HepG2 (cell line): ENCODE measurements at regions not wholly inside any gene's neighbourhood (a gene's known extent, or its start where the extent isn't known, plus 50 kb on each side); places are given as distances from the start of the nearest gene placed in this dataset.

Source experiments
- ATAC-seq: fragments of 200-7000 bp; cut with Tn5 transposase; 3 replicates; pipeline ENCODE4 v1.9.1; 2020; ENCODE audit warnings: mild to moderate bottlenecking, moderate library complexity
- BruUV-seq: library from RNA; stranded (reverse); fragments of 400-500 nt; replicated peaks from 2 replicates; lab custom pipeline; 2021; lab: Mats Ljungman, UMichigan
- CTCF ChIA-PET: fragments of 300-600 bp; formaldehyde crosslinking; extraction: SDS; loops from one replicate; lab custom pipeline; 2021; ENCODE audit warnings: low total read pairs, inconsistent platforms, low intra/inter-chr PET ratio; lab: Yijun Ruan, JAX
- POLR2A ChIA-PET: fragments of 350-600 bp; sonication (Branson Sonifier 250); formaldehyde crosslinking; loops from one replicate; lab custom pipeline; 2020; ENCODE audit warnings: antibody characterized with exemption, inconsistent platforms; lab: Yijun Ruan, JAX
- DNase-seq: peaks from one replicate; pipeline ENCODE4 v3.0.0-alpha.2; 2015; ENCODE audit warnings: low spot score
- FAIRE-seq: peaks from 3 replicates; lab custom pipeline; 2011; peaks lifted over from hg19 to GRCh38; lab: Jason Lieb, UNC
- H2AFZ ChIP-seq: one replicate; pipeline ENCODE4 v1.6.1; 2011; ENCODE audit warnings: low read length, inconsistent platforms
- H3K27ac ChIP-seq: fragments of 300-600 bp; 3 replicates; pipeline ENCODE4 v1.8.0; 2011; ENCODE audit warnings: mixed run types, mild to moderate bottlenecking, mixed read lengths, low read length, inconsistent platforms; ENCODE audit not compliant: insufficient read depth; ENCODE audit errors: extremely low read length
- H3K27me3 ChIP-seq, 2 experiments: fragments of 200-600 bp in 1 of 2; 2 replicates in 1 of 2; 3 replicates in 1 of 2; pipeline versions ENCODE4 v1.6.0 to v1.8.0; 2011; ENCODE audit warnings: low read length in 2 of 2, mild to moderate bottlenecking in 2 of 2, moderate library complexity in 2 of 2, inconsistent platforms in 1 of 2; ENCODE audit not compliant: insufficient read depth in 2 of 2, control insufficient read depth in 1 of 2
- H3K36me3 ChIP-seq, 2 experiments: fragments of 200-600 bp in 1 of 2; replicated peaks in 1 of 2; 2 replicates in 1 of 2; 3 replicates in 1 of 2; pipeline versions ENCODE4 v1.5.1 to v1.8.0; 2011; ENCODE audit warnings: low read length in 2 of 2, inconsistent platforms in 1 of 2; ENCODE audit not compliant: insufficient read depth in 2 of 2, control insufficient read depth in 1 of 2
- H3K4me1 ChIP-seq: 2 replicates; pipeline ENCODE4 v1.5.1; 2012; ENCODE audit warnings: low read length, inconsistent platforms; ENCODE audit not compliant: insufficient read depth
- H3K4me2 ChIP-seq: 2 replicates; pipeline ENCODE4 v1.6.0; 2011; ENCODE audit warnings: low read depth, low read length, inconsistent platforms
- H3K4me3 ChIP-seq, 3 experiments: fragments of 200-600 bp in 1 of 3; sonication (generic), shearing (Covaris generic) in 1 of 3; replicated peaks in 1 of 3; 2 replicates each; pipeline ENCODE4 v1.5.1; 2011 to 2016; ENCODE audit warnings: low read length in 3 of 3, inconsistent platforms in 2 of 3, low read depth in 2 of 3, mild to moderate bottlenecking in 2 of 3, control low read depth in 1 of 3, mixed read lengths in 1 of 3; ENCODE audit not compliant: insufficient read depth in 1 of 3
- H3K79me2 ChIP-seq: one replicate; pipeline ENCODE4 v1.6.1; 2011; ENCODE audit warnings: low read length, inconsistent platforms; ENCODE audit not compliant: insufficient read depth
- H3K9ac ChIP-seq: 2 replicates; pipeline ENCODE4 v1.6.0; 2011; ENCODE audit warnings: mild to moderate bottlenecking, low read depth, low read length, inconsistent platforms; ENCODE audit not compliant: insufficient read depth
- H3K9me3 ChIP-seq: 2 replicates; pipeline ENCODE4 v1.5.1; 2012; ENCODE audit warnings: mild to moderate bottlenecking, low read length
- H4K20me1 ChIP-seq: 2 replicates; pipeline ENCODE4 v1.6.0; 2011; ENCODE audit warnings: inconsistent platforms, mild to moderate bottlenecking, low read length, moderate library complexity; ENCODE audit not compliant: insufficient read depth
- ATF7 ChIP-seq, 2 experiments: fragments of 450-650 bp in 1 of 2; sonication (generic) in 1 of 2; formaldehyde crosslinking in 1 of 2; IDR thresholded peaks; 2 replicates each; pipeline versions ENCODE4 v1.4.0 to v1.6.1; 2016 to 2020; ENCODE audit warnings: antibody characterized with exemption in 1 of 2, mild to moderate bottlenecking in 1 of 2, missing genetic modification reagents in 1 of 2
- CREB1 ChIP-seq, 2 experiments: fragments of 450-650 bp in 1 of 2; IDR thresholded peaks; 2 replicates each; pipeline ENCODE4 v1.6.1; 2016 to 2017; ENCODE audit warnings: control low read depth in 1 of 2, mild to moderate bottlenecking in 1 of 2, missing compliant biosample characterization in 1 of 2, missing genetic modification characterization in 1 of 2
- E2F2 ChIP-seq: sonication (generic); formaldehyde crosslinking; IDR thresholded peaks from 2 replicates; pipeline ENCODE4 v1.4.0; 2020; ENCODE audit warnings: missing genetic modification reagents, borderline replicate concordance
- KLF12 ChIP-seq: sonication (generic); formaldehyde crosslinking; IDR thresholded peaks from 2 replicates; pipeline ENCODE4 v1.4.0; 2020; ENCODE audit warnings: missing genetic modification reagents, borderline replicate concordance
- RXRB ChIP-seq: IDR thresholded peaks from 2 replicates; pipeline ENCODE4 v1.6.1; 2016; ENCODE audit warnings: borderline replicate concordance, missing genetic modification reagents, missing compliant biosample characterization
- SMAD1 ChIP-seq: sonication (generic); formaldehyde crosslinking; IDR thresholded peaks from 2 replicates; pipeline ENCODE4 v1.4.0; 2020; ENCODE audit warnings: missing genetic modification reagents, low read depth, mild to moderate bottlenecking, borderline replicate concordance
- TCF12 ChIP-seq, 2 experiments: fragments of 450-650 bp in 1 of 2; sonication (generic) in 1 of 2; formaldehyde crosslinking in 1 of 2; IDR thresholded peaks; 2 replicates each; pipeline versions ENCODE4 v1.6.1 to v1.8.0; 2017 to 2022; ENCODE audit warnings: antibody characterized with exemption in 1 of 2, mild to moderate bottlenecking in 1 of 2, missing genetic modification reagents in 1 of 2, moderate library complexity in 1 of 2
- THAP11 ChIP-seq: IDR thresholded peaks from 2 replicates; pipeline ENCODE4 v1.6.1; 2016; ENCODE audit warnings: missing biosample characterization, missing genetic modification reagents
- ZNF224 ChIP-seq: sonication (generic); formaldehyde crosslinking; IDR thresholded peaks from 2 replicates; pipeline ENCODE4 v1.5.0; 2020; ENCODE audit warnings: mild to moderate bottlenecking, missing genetic modification reagents
- ZNF24 ChIP-seq: fragments of 450-650 bp; IDR thresholded peaks from 2 replicates; pipeline ENCODE4 v1.6.1; 2017; ENCODE audit warnings: antibody characterized with exemption, mild to moderate bottlenecking
- ZSCAN22 ChIP-seq: sonication (generic); formaldehyde crosslinking; IDR thresholded peaks from 2 replicates; pipeline ENCODE4 v1.4.0; 2020; ENCODE audit warnings: mild to moderate bottlenecking, missing genetic modification reagents
- WGBS: methylation state at CpG from one replicate; pipeline ENCODE4 v1.1.6; 2017; ENCODE audit warnings: low lambda C conversion rate; 5-methylcytosine and 5-hydroxymethylcytosine counted together
- in situ Hi-C: cut with HindIII; loops from 2 replicates; pipeline ENCODE4 v1.10.0; 2017; ENCODE audit warnings: low pct_unique_long_range_greater_than_20kb; ENCODE audit not compliant: extremely low pct_ligation_motif_present
- intact Hi-C: fragments of 100-400 bp; cut with micrococcal nuclease; formaldehyde crosslinking; loops from one replicate; pipeline ENCODE4 v1.10.0; 2022; ENCODE audit not compliant: unreplicated experiment

- 12% methylated on average over 3 of the region's 3 CpGs for WGBS
- CTCF ChIA-PET = interaction anchor here (0.6 kb wide), 1 partner anchor 30 kb away, joined by 3 read pairs; no protein-coding TSS in a partner anchor
- POLR2A ChIA-PET = no interaction called here
Measured at GRCh38 chr17:36756695-36757094, 155.3 kb downstream of the MRM1 start.

GRCh38 chr17:36760425-36760824, 159.0 kb downstream of the MRM1 start:
- in situ Hi-C loops = no loop called here
- H3K79me2 ChIP-seq = no peaks in the 10 kb centered on the region
- no TSS peak for BruUV-seq
- TF ChIP-seq E2F2 (CRISPR knock-in tag) (no peak), ATF7 (IDR thresholded peaks at IDR 0.05) (peak; percentile 89), ATF7 (CRISPR knock-in tag; IDR thresholded peaks at IDR 0.05) (no peak), CREB1 (IDR thresholded peaks at IDR 0.05) (peak; percentile 96), CREB1 (CRISPR knock-in tag; IDR thresholded peaks at IDR 0.05) (no peak)
- TF ChIP-seq, all 625 proteins: peak for 2
- intact Hi-C loops = no loop called here
- Histone ChIP-seq H2AFZ (no peak overlapping the region), H3K9me3 (no peaks in the 10 kb centered on the region), H3K9ac (no peak overlapping the region), H3K36me3 (no peaks in the 10 kb centered on the region), H3K4me3 (no peak overlapping the region), H3K4me2 (no peak overlapping the region), H3K4me1 (peaks cover 10% of the 10 kb centered on the region), H3K27ac (no peak overlapping the region), H4K20me1 (no peaks in the 10 kb centered on the region), H3K27me3 (peaks cover 0 to 5% of the 10 kb centered on the region in 2 experiments; a peak in 1 of 5 replicates)
- CTCF ChIA-PET = no interaction called here
- POLR2A ChIA-PET = no interaction called here
- WGBS = 11% methylated on average over 5 of the region's 5 CpGs
- no peak for DNase-seq
- ATAC-seq = no peak
- FAIRE-seq = no peak

More at GRCh38 chr17:36756695-36757094, 155.3 kb downstream of the MRM1 start:
- Histone ChIP-seq H3K9me3 (no peaks in the 10 kb centered on the region), H3K36me3 (no peaks in the 10 kb centered on the region), H3K4me3 (no peak overlapping the region), H3K9ac (no peak overlapping the region), H3K27me3 (peaks cover 0 to 11% of the 10 kb centered on the region in 2 experiments; a peak in 1 of 5 replicates), H3K4me2 (no peak overlapping the region), H4K20me1 (no peaks in the 10 kb centered on the region), H3K27ac (no peak overlapping the region), H2AFZ (no peak overlapping the region), H3K79me2 (no peaks in the 10 kb centered on the region), H3K4me1 (peaks cover 10% of the 10 kb centered on the region)
- TF ChIP-seq KLF12 (no peak), ZNF24 (peak; percentile 58; the same call in 1 of the 2 replicates), RXRB (CRISPR knock-in tag) (no peak), THAP11 (CRISPR knock-in tag) (no peak), TCF12 (IDR thresholded peaks at IDR 0.05) (no peak), TCF12 (CRISPR knock-in tag; IDR thresholded peaks at IDR 0.05) (no peak), ZSCAN22 (CRISPR knock-in tag) (no peak), ZNF224 (CRISPR knock-in tag) (no peak), SMAD1 (CRISPR knock-in tag) (no peak)
- BruUV-seq = no TSS peak
- in situ Hi-C loops (no loop called here), intact Hi-C loops (no loop called here)
- FAIRE-seq = no peak
- DNase-seq = no peak
- ATAC-seq = no peak
